ENCODE measurements at regions not wholly inside any gene's neighbourhood (a gene's known extent, or its start where the extent isn't known, plus 50 kb on each side); places are given as distances from the start of the nearest gene placed in this dataset.
A peak's percentile ranks its signal among the peaks of the same experiment; 100 is the strongest.

DNA sequence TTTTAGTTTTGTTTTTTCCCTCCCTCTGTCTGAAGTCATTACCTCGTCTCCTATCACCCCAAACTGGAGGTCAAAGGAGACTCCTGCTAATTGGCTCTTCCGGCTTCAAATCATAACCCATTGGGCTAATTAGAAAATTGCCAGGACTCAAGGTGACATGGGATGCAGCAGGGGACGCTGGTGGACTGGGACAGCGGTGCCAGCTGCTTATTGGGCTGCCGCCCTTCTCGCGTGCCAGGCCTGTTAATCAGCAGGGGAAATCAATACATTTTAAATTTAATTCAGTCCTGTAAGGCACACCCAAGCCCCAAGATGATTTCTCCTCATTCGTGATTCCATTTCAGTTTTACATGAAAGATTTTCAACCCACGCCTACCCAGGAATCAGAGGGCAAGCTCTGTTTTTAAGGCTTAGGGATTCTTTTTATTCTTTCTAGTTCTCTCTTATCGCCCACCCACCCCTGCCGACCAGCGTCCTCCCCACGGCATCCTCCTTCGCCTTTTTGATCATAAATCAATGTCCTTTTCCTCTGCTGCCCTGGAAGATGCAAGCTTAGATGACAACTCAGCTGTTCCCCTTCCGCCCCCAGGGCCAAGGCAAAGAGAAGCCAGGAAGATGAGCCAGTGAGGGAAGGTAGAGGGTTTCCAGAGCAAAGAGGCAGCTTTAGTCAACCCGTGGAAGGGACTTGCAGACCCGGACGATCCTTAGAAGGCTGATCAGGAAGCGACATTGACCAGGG is 329.6 kb downstream of the UACA start:
- H3K4me3 ChIP-seq (ENCODE audit: low read length in 3 of 3), result no peak overlapping the region
- intact Hi-C loops (cut with DNase I), result no loop called here
- TF ChIP-seq, protein P1, sequence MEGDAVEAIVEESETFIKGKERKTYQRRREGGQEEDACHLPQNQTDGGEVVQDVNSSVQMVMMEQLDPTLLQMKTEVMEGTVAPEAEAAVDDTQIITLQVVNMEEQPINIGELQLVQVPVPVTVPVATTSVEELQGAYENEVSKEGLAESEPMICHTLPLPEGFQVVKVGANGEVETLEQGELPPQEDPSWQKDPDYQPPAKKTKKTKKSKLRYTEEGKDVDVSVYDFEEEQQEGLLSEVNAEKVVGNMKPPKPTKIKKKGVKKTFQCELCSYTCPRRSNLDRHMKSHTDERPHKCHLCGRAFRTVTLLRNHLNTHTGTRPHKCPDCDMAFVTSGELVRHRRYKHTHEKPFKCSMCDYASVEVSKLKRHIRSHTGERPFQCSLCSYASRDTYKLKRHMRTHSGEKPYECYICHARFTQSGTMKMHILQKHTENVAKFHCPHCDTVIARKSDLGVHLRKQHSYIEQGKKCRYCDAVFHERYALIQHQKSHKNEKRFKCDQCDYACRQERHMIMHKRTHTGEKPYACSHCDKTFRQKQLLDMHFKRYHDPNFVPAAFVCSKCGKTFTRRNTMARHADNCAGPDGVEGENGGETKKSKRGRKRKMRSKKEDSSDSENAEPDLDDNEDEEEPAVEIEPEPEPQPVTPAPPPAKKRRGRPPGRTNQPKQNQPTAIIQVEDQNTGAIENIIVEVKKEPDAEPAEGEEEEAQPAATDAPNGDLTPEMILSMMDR (IDR thresholded peaks at IDR 0.05; ENCODE audit: borderline replicate concordance, extremely low read depth, insufficient read depth), result no peak
- no peaks in the 10 kb centered on the region for H3K27me3 ChIP-seq (ENCODE audit: control insufficient read depth, insufficient read depth, low read length)
- no peaks in the 10 kb centered on the region for H3K36me3 ChIP-seq (ENCODE audit: control insufficient read depth in 2 of 3, insufficient read depth in 3 of 3, low read length in 3 of 3)
- peaks cover 0 to 6% (median 0%) of the 10 kb centered on the region in 3 donors for H3K9me3 ChIP-seq (ENCODE audit: control insufficient read depth in 2 of 3, insufficient read depth in 1 of 3, low read length in 3 of 3)
- peak in 1 of 5 donors; percentile 22 for DNase-seq
- peaks cover 0 to 4% (median 0%) of the 10 kb centered on the region in 3 donors for H3K4me1 ChIP-seq (ENCODE audit: control insufficient read depth in 2 of 3, insufficient read depth in 2 of 3, low read depth in 1 of 3, low read length in 3 of 3)
- no peak overlapping the region for H3K9ac ChIP-seq (ENCODE audit: low read length in 3 of 3)
- FAIRE-seq, result no peak
- H3K27ac ChIP-seq (ENCODE audit: low read depth in 2 of 2, low read length in 2 of 2), result no peak overlapping the region

DNA sequence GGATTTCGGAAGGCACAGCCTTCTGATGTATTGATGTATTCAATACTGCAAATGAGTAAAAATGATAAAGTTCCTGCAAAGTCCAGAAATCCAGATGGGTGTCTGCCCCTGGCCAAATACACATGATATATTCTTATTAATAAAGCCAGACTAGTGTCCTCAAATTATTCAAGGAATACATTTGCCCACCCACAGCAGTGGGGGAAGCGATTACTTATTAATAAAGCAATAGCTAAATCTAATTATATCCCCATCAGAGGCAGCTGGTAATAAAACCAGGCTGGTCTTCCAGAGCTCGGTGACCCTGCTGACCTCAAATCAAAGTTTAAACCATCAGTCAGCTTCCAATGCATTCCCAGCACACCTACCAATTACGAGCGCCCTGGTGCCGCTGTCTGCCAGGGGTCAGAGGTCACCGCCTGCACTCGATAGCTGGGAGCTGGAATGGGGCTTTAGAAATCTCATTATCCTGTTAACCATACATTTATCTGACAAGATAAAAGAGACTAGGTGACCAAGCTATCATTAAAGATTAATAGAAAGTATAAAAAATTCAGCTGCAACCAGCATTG is 330.3 kb downstream of the UACA start:
- Histone ChIP-seq H3K27me3 (ENCODE audit: control insufficient read depth, insufficient read depth, low read length) (no peaks in the 10 kb centered on the region), H3K9me3 (ENCODE audit: control insufficient read depth in 2 of 3, insufficient read depth in 1 of 3, low read length in 3 of 3) (peaks cover 0 to 6% (median 0%) of the 10 kb centered on the region in 3 donors), H3K9ac (ENCODE audit: low read length in 3 of 3) (no peak overlapping the region), H3K36me3 (ENCODE audit: control insufficient read depth in 2 of 3, insufficient read depth in 3 of 3, low read length in 3 of 3) (no peaks in the 10 kb centered on the region), H3K27ac (ENCODE audit: low read depth in 2 of 2, low read length in 2 of 2) (no peak overlapping the region), H3K4me1 (ENCODE audit: control insufficient read depth in 2 of 3, insufficient read depth in 2 of 3, low read depth in 1 of 3, low read length in 3 of 3) (peaks cover 0 to 4% (median 0%) of the 10 kb centered on the region in 3 donors), H3K4me3 (ENCODE audit: low read length in 3 of 3) (no peak overlapping the region)
- TF ChIP-seq, protein P1 (IDR thresholded peaks at IDR 0.05; ENCODE audit: borderline replicate concordance, extremely low read depth, insufficient read depth), result no peak
- intact Hi-C loops (cut with DNase I), result no loop called here
- DNase-seq (peak in 1 of 5 donors; percentile 51), FAIRE-seq (no peak)

DNA sequence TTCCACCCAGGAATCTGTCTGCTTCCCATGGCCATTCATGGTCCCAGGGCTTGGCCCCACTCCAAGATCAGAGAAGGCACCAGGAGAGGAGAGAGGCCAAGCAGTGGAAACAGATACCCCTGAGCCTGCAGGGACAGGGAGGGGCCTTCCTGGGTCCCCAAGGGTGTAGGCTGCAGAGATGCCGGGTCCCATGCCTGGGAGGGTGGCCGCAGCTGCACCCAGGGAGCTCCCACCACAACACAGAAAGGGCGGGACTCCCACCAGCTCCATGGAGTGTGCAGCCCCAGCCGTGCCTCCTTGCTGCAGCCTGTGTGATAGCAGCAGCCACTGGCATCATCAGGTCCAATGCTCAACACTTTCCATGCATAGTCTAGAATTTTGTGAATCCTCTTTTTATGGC is 331.5 kb downstream of the UACA start:
- no peak overlapping the region for H3K9ac ChIP-seq (ENCODE audit: low read length in 3 of 3)
- peak in 1 of 5 donors; percentile 27 for DNase-seq
- no peaks in the 10 kb centered on the region for H3K27me3 ChIP-seq (ENCODE audit: control insufficient read depth, insufficient read depth, low read length)
- H3K4me3 ChIP-seq (ENCODE audit: low read length in 3 of 3), result no peak overlapping the region
- H3K4me1 ChIP-seq (ENCODE audit: control insufficient read depth in 2 of 3, insufficient read depth in 2 of 3, low read depth in 1 of 3, low read length in 3 of 3), result peaks cover 0 to 4% (median 0%) of the 10 kb centered on the region in 3 donors
- no peaks in the 10 kb centered on the region for H3K36me3 ChIP-seq (ENCODE audit: control insufficient read depth in 2 of 3, insufficient read depth in 3 of 3, low read length in 3 of 3)
- TF ChIP-seq, protein P1 (IDR thresholded peaks at IDR 0.05; ENCODE audit: borderline replicate concordance, extremely low read depth, insufficient read depth), result no peak
- intact Hi-C loops (cut with DNase I), result no loop called here
- no peak for FAIRE-seq
- peaks cover 0 to 6% (median 0%) of the 10 kb centered on the region in 3 donors for H3K9me3 ChIP-seq (ENCODE audit: control insufficient read depth in 2 of 3, insufficient read depth in 1 of 3, low read length in 3 of 3)
- H3K27ac ChIP-seq (ENCODE audit: low read depth in 2 of 2, low read length in 2 of 2), result no peak overlapping the region
